DND-41 (cell line): ENCODE measurements at regions not wholly inside any gene's neighbourhood (a gene's known extent, or its start where the extent isn't known, plus 50 kb on each side); places are given as distances from the start of the nearest gene placed in this dataset.
A peak's percentile ranks its signal among the peaks of the same experiment; 100 is the strongest.

Experiments
- ATAC-seq: fragments of 200-7000 bp; cut with Tn5 transposase; 3 replicates; pipeline ENCODE4 v1.9.1; 2021; ENCODE audit warnings: low read depth; ENCODE audit not compliant: insufficient read depth
- DNase-seq: peaks from one replicate; pipeline ENCODE4 v3.0.0-alpha.2; 2020
- H2AFZ ChIP-seq: 2 replicates; pipeline ENCODE4 v1.6.0; 2012; ENCODE audit warnings: low read depth, low read length
- H3K27ac ChIP-seq: 2 replicates; pipeline ENCODE4 v1.5.1; 2012; ENCODE audit warnings: low read length, inconsistent platforms
- H3K27me3 ChIP-seq: fragments of 200-600 bp; sonication (generic); 2 replicates; pipeline ENCODE4 v1.6.0; 2012; ENCODE audit warnings: low read length, mild to moderate bottlenecking, inconsistent platforms; ENCODE audit not compliant: insufficient read depth, poor library complexity
- H3K36me3 ChIP-seq: 2 replicates; pipeline ENCODE4 v1.5.1; 2012; ENCODE audit warnings: low read length, inconsistent platforms; ENCODE audit not compliant: insufficient read depth
- H3K4me1 ChIP-seq: 2 replicates; pipeline ENCODE4 v1.5.1; 2012; ENCODE audit warnings: mild to moderate bottlenecking, low read length; ENCODE audit not compliant: insufficient read depth
- H3K4me2 ChIP-seq: 2 replicates; pipeline ENCODE4 v1.6.0; 2012; ENCODE audit warnings: mild to moderate bottlenecking, moderate library complexity, low read length, inconsistent platforms; ENCODE audit not compliant: insufficient read depth
- H3K4me3 ChIP-seq, 2 experiments: fragments of 200-600 bp in 1 of 2; shearing (Covaris generic) in 1 of 2; 2 replicates each; pipeline ENCODE4 v1.5.1; 2012 to 2016; ENCODE audit warnings: inconsistent platforms in 2 of 2, low read length in 2 of 2, mild to moderate bottlenecking in 2 of 2, low read depth in 1 of 2, moderate library complexity in 1 of 2
- H3K79me2 ChIP-seq: 2 replicates; pipeline ENCODE4 v1.6.0; 2012; ENCODE audit warnings: low read length, inconsistent platforms; ENCODE audit not compliant: insufficient read depth
- H3K9ac ChIP-seq: 2 replicates; pipeline ENCODE4 v1.6.0; 2012; ENCODE audit warnings: low read depth, mild to moderate bottlenecking, inconsistent platforms, low read length, moderate library complexity
- H3K9me3 ChIP-seq: 2 replicates; pipeline ENCODE4 v1.5.1; 2012; ENCODE audit warnings: low read length, moderate library complexity, mild to moderate bottlenecking, inconsistent platforms; ENCODE audit not compliant: insufficient read depth, severe bottlenecking
- H4K20me1 ChIP-seq: 2 replicates; pipeline ENCODE4 v1.6.0; 2012; ENCODE audit warnings: low read length; ENCODE audit not compliant: insufficient read depth
- CTCF ChIP-seq: IDR thresholded peaks from 2 replicates; pipeline ENCODE4 v1.5.1; 2012; ENCODE audit warnings: borderline replicate concordance, low read length, moderate library complexity, mild to moderate bottlenecking; ENCODE audit not compliant: poor library complexity, severe bottlenecking; ENCODE audit errors: extremely low read depth
- EZH2 ChIP-seq: IDR thresholded peaks from 3 replicates; pipeline ENCODE4 v1.6.1; 2012; ENCODE audit warnings: borderline replicate concordance, low read depth, mild to moderate bottlenecking, moderate library complexity, low read length, inconsistent platforms; ENCODE audit not compliant: severe bottlenecking

GRCh38 chr2:190123956-190124355, 61.4 kb upstream of the MSTN start:
- Histone ChIP-seq H3K36me3 (no peaks in the 10 kb centered on the region), H3K4me2 (no peak overlapping the region), H3K4me3 (no peak overlapping the region), H4K20me1 (no peaks in the 10 kb centered on the region), H3K27ac (no peak overlapping the region), H3K27me3 (no peaks in the 10 kb centered on the region), H3K9ac (no peak overlapping the region), H2AFZ (no peak overlapping the region), H3K9me3 (no peaks in the 10 kb centered on the region), H3K4me1 (no peaks in the 10 kb centered on the region), H3K79me2 (no peaks in the 10 kb centered on the region)
- no peak for DNase-seq
- no peak for ATAC-seq
- no peak for TF ChIP-seq CTCF
- TF ChIP-seq EZH2, result no peak

- H3K4me2 ChIP-seq, result no peak overlapping the region
- no peak for DNase-seq
Observed at GRCh38 chr2:190121971-190122370, 59.4 kb upstream of the MSTN start.

GRCh38 chr2:190121305-190121704, 58.8 kb upstream of the MSTN start:
- TF ChIP-seq CTCF, result no peak
- TF ChIP-seq EZH2, result no peak
- ATAC-seq, result no peak
- Histone ChIP-seq H3K36me3 (no peaks in the 10 kb centered on the region), H3K9ac (no peak overlapping the region), H4K20me1 (no peaks in the 10 kb centered on the region), H3K9me3 (no peaks in the 10 kb centered on the region), H3K4me2 (no peak overlapping the region), H3K4me1 (no peaks in the 10 kb centered on the region), H2AFZ (no peak overlapping the region), H3K4me3 (no peak overlapping the region), H3K79me2 (no peaks in the 10 kb centered on the region), H3K27me3 (no peaks in the 10 kb centered on the region), H3K27ac (no peak overlapping the region)
- no peak for DNase-seq

More at GRCh38 chr2:190121971-190122370, 59.4 kb upstream of the MSTN start:
- no peak overlapping the region for H3K4me3 ChIP-seq
- TF ChIP-seq CTCF (peak; percentile 39), EZH2 (no peak)
- H3K9ac ChIP-seq, result no peak overlapping the region
- no peak overlapping the region for H2AFZ ChIP-seq
- no peak overlapping the region for H3K27ac ChIP-seq
- no peaks in the 10 kb centered on the region for H3K27me3 ChIP-seq
- H3K79me2 ChIP-seq, result no peaks in the 10 kb centered on the region
- H3K4me1 ChIP-seq, result no peaks in the 10 kb centered on the region
- ATAC-seq, result no peak; the same call in 2 of the 3 replicates
- H3K36me3 ChIP-seq, result no peaks in the 10 kb centered on the region
- no peaks in the 10 kb centered on the region for H3K9me3 ChIP-seq
- no peaks in the 10 kb centered on the region for H4K20me1 ChIP-seq
